HCT116 (cell line): ENCODE measurements at regions not wholly inside any gene's neighbourhood (a gene's known extent, or its start where the extent isn't known, plus 50 kb on each side); places are given as distances from the start of the nearest gene placed in this dataset.

Experiments
- ATAC-seq: fragments of 200-7000 bp; cut with Tn5 transposase; 2 replicates; pipeline ENCODE4 v1.9.1; 2020; ENCODE audit warnings: mild to moderate bottlenecking, moderate library complexity
- BruUV-seq: library from RNA; stranded (reverse); fragments of 400-500 nt; replicated peaks from 2 replicates; lab custom pipeline; 2021; lab: Mats Ljungman, UMichigan
- CTCF ChIA-PET: fragments of 300-600 bp; sonication (Branson Sonifier 250); formaldehyde crosslinking; loops from one replicate; lab custom pipeline; 2021; ENCODE audit warnings: antibody characterized with exemption; lab: Charles Lee
- POLR2A ChIA-PET: fragments of 300-600, 350-600 bp; sonication (Branson Sonifier 250); formaldehyde crosslinking; loops from one replicate; lab custom pipeline; 2021; ENCODE audit warnings: antibody characterized with exemption; lab: Charles Lee
- RAD21 ChIA-PET, 2 experiments: fragments of 300-600 bp; sonication (Branson Sonifier 250); formaldehyde crosslinking; loops; one replicate each; lab custom pipeline; 2023; ENCODE audit warnings: low total read pairs in 2 of 2; ENCODE audit not compliant: uncharacterized antibody in 2 of 2, unreplicated experiment in 2 of 2, low non-redundant PET in 1 of 2; lab: Charles Lee
- DNase-seq: peaks from one replicate; pipeline ENCODE4 v3.0.0-alpha.2; 2010; ENCODE audit warnings: low read depth, low spot score
- H2AFZ ChIP-seq: fragments of 200-600 bp; shearing (Covaris generic), sonication (generic); 2 replicates; pipeline ENCODE4 v1.6.1; 2017; ENCODE audit warnings: low read depth, mixed run types, mixed read lengths, antibody characterized with exemption, low read length; ENCODE audit not compliant: poor library complexity, severe bottlenecking
- H3K27ac ChIP-seq: 2 replicates; pipeline ENCODE4 v1.5.1; 2012; ENCODE audit warnings: low read depth, low read length
- H3K27me3 ChIP-seq: fragments of 200-600 bp; sonication (generic); 2 replicates; pipeline ENCODE4 v1.6.1; 2016; ENCODE audit warnings: mixed run types, low read length, mixed read lengths; ENCODE audit not compliant: insufficient read depth
- H3K36me3 ChIP-seq, 2 experiments: fragments of 200-500 bp in 1 of 2; fragments of 200-600 bp in 1 of 2; sonication (Bioruptor generic) in 1 of 2; sonication (generic) in 1 of 2; 2 replicates each; pipeline versions ENCODE4 v1.5.1 to v1.6.1; 2014 to 2016; ENCODE audit warnings: low read length in 2 of 2, inconsistent platforms in 1 of 2, mixed read lengths in 1 of 2, mixed run types in 1 of 2; ENCODE audit not compliant: insufficient read depth in 2 of 2, control insufficient read depth in 1 of 2
- H3K4me1 ChIP-seq, 2 experiments: fragments of 200-600 bp in 1 of 2; sonication (generic) in 1 of 2; 2 replicates each; pipeline versions ENCODE4 v1.5.1 to v1.6.1; 2012 to 2017; ENCODE audit warnings: low read length in 2 of 2, inconsistent platforms in 1 of 2, mild to moderate bottlenecking in 1 of 2, mixed read lengths in 1 of 2, mixed run types in 1 of 2, moderate library complexity in 1 of 2; ENCODE audit not compliant: insufficient read depth in 2 of 2, control insufficient read depth in 1 of 2
- H3K4me2 ChIP-seq: fragments of 200-600 bp; sonication (generic); 2 replicates; pipeline ENCODE4 v1.6.1; 2017; ENCODE audit warnings: mixed run types, low read length, mixed read lengths
- H3K4me3 ChIP-seq, 2 experiments: fragments of 200-600 bp in 1 of 2; sonication (generic) in 1 of 2; replicated peaks in 1 of 2; 2 replicates each; pipeline ENCODE4 v1.5.1; 2011 to 2016; ENCODE audit warnings: low read length in 2 of 2, control low read depth in 1 of 2, low read depth in 1 of 2, mild to moderate bottlenecking in 1 of 2, mixed read lengths in 1 of 2, mixed run types in 1 of 2
- H3K79me2 ChIP-seq: fragments of 200-600 bp; sonication (generic); 2 replicates; pipeline ENCODE4 v1.6.1; 2017; ENCODE audit warnings: mild to moderate bottlenecking, mixed run types, low read length, moderate library complexity, mixed read lengths; ENCODE audit not compliant: insufficient read depth
- H3K9ac ChIP-seq: fragments of 200-600 bp; sonication (generic); 2 replicates; pipeline ENCODE4 v1.6.1; 2016; ENCODE audit warnings: low read length, mixed read lengths
- H3K9me2 ChIP-seq: fragments of 200-600 bp; sonication (generic), shearing (Covaris generic); 2 replicates; pipeline ENCODE4 v1.6.1; 2017; ENCODE audit warnings: mixed run types, mild to moderate bottlenecking, moderate library complexity; ENCODE audit not compliant: insufficient read depth
- H3K9me3 ChIP-seq, 2 experiments: fragments of 200-500 bp in 1 of 2; fragments of 200-600 bp in 1 of 2; sonication (Bioruptor generic) in 1 of 2; sonication (generic) in 1 of 2; 2 replicates each; pipeline ENCODE4 v1.6.1; 2014 to 2017; ENCODE audit warnings: low read length in 2 of 2, mixed read lengths in 2 of 2, inconsistent platforms in 1 of 2, low read depth in 1 of 2, mild to moderate bottlenecking in 1 of 2, mixed run types in 1 of 2, moderate library complexity in 1 of 2; ENCODE audit not compliant: control insufficient read depth in 1 of 2, insufficient read depth in 1 of 2
- H4K20me1 ChIP-seq: fragments of 200-600 bp; sonication (generic), shearing (Covaris generic); 2 replicates; pipeline ENCODE4 v1.6.1; 2017; ENCODE audit warnings: mixed run types, mild to moderate bottlenecking, moderate library complexity; ENCODE audit not compliant: insufficient read depth
- CBX3 ChIP-seq: IDR thresholded peaks from 2 replicates; pipeline ENCODE4 v1.6.1; 2012; ENCODE audit warnings: low read depth
- CEBPB ChIP-seq: IDR thresholded peaks from 2 replicates; pipeline ENCODE4 v1.6.1; 2012; ENCODE audit warnings: low read depth
- EGR1 ChIP-seq: IDR thresholded peaks from 2 replicates; pipeline ENCODE4 v1.6.1; 2012; ENCODE audit warnings: low read depth
- ELF1 ChIP-seq: IDR thresholded peaks from 2 replicates; pipeline ENCODE4 v1.6.1; 2012; ENCODE audit warnings: low read depth, borderline replicate concordance
- EZH2 ChIP-seq: fragments of 200-600 bp; sonication (generic); IDR thresholded peaks from 2 replicates; pipeline ENCODE4 v1.6.1; 2017; ENCODE audit warnings: antibody characterized with exemption, mixed run types
- EZH2phosphoT487 ChIP-seq: fragments of 200-600 bp; IDR thresholded peaks from 2 replicates; pipeline ENCODE4 v1.6.1; 2018; ENCODE audit warnings: antibody characterized with exemption, borderline replicate concordance
- FOSL1 ChIP-seq: IDR thresholded peaks from 2 replicates; pipeline ENCODE4 v1.6.1; 2012; ENCODE audit warnings: low read depth
- JUND ChIP-seq: IDR thresholded peaks from 2 replicates; pipeline ENCODE4 v1.6.1; 2012
- SIN3A ChIP-seq: IDR thresholded peaks from 2 replicates; pipeline ENCODE4 v1.6.1; 2012; ENCODE audit warnings: low read depth
- YY1 ChIP-seq: IDR thresholded peaks from 2 replicates; pipeline ENCODE4 v1.6.1; 2011; ENCODE audit warnings: low read length, low read depth, moderate library complexity, mild to moderate bottlenecking; ENCODE audit not compliant: insufficient replicate concordance; ENCODE audit errors: extremely low read depth
- ZNF274 ChIP-seq: fragments of 200-500 bp; sonication (Bioruptor generic); IDR thresholded peaks from 2 replicates; pipeline ENCODE4 v1.6.1; 2014; ENCODE audit warnings: mild to moderate bottlenecking, low read depth, low read length, inconsistent platforms
- intact Hi-C: fragments of 100-400 bp; cut with micrococcal nuclease; formaldehyde crosslinking; loops from 2 replicates; pipeline ENCODE4 v1.10.0; 2022
- TF ChIP-seq, protein P1 (sequence below): IDR thresholded peaks from 2 replicates; pipeline ENCODE4 v1.6.1; 2012
- TF ChIP-seq, protein P2 (sequence below): IDR thresholded peaks from 2 replicates; pipeline ENCODE4 v1.6.1; 2012; ENCODE audit warnings: low read depth
- TF ChIP-seq, protein P3 (sequence below): IDR thresholded peaks from 2 replicates; pipeline ENCODE4 v1.6.1; 2012

GRCh38 chr7:52928591-52928990 is 106.8 kb upstream of the POM121L12 start:
- Histone ChIP-seq H4K20me1 (no peaks in the 10 kb centered on the region), H3K9me3 (peaks cover 0 to 20% of the 10 kb centered on the region in 2 experiments; a peak in 2 of 4 replicates), H3K4me1 (no peaks in the 10 kb centered on the region), H3K36me3 (no peaks in the 10 kb centered on the region), H2AFZ (no peak overlapping the region), H3K9ac (no peak overlapping the region), H3K79me2 (no peaks in the 10 kb centered on the region), H3K27me3 (no peaks in the 10 kb centered on the region), H3K9me2 (no peaks in the 10 kb centered on the region), H3K4me3 (no peak overlapping the region), H3K4me2 (no peak overlapping the region), H3K27ac (no peak overlapping the region)
- no peak for TF ChIP-seq EZH2phosphoT487
- TF ChIP-seq JUND, result no peak
- TF ChIP-seq SIN3A, result no peak
- TF ChIP-seq, protein P1, sequence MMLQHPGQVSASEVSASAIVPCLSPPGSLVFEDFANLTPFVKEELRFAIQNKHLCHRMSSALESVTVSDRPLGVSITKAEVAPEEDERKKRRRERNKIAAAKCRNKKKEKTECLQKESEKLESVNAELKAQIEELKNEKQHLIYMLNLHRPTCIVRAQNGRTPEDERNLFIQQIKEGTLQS, result no peak
- ChIA-PET CTCF (no interaction called here), POLR2A (no interaction called here), RAD21 (no interaction called here)
- DNase-seq (no peak), ATAC-seq (no peak)
- intact Hi-C loops, result no loop called here
- BruUV-seq, result no TSS peak

DNA sequence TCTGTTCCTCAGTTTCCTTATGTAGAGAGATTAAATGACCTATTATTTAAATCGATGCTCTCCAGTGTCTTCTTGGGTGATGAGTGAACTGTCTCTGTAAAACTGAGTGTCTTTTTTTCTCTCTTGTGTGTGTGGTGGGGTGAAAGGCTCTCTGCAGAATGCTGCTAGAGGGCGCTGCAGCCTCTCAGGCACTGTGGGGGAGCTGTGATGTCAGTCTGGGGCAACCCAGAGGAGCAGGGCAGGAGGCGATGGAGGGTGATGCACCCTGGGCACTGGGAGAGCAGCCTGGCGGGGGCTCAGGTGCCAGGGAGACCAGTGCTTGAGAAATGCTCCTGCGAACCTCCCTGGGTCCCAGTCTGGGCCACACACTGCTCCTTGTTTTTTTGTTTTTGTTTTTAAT is 110.1 kb upstream of the POM121L12 start:
- BruUV-seq, result no TSS peak
- Histone ChIP-seq H3K4me1 (no peaks in the 10 kb centered on the region), H2AFZ (no peak overlapping the region), H3K4me2 (no peak overlapping the region), H3K9ac (no peak overlapping the region), H3K36me3 (no peaks in the 10 kb centered on the region), H4K20me1 (no peaks in the 10 kb centered on the region), H3K9me3 (peaks cover 0 to 19% of the 10 kb centered on the region in 2 experiments; a peak in 2 of 4 replicates), H3K79me2 (no peaks in the 10 kb centered on the region), H3K27ac (no peak overlapping the region), H3K4me3 (no peak overlapping the region), H3K27me3 (no peaks in the 10 kb centered on the region), H3K9me2 (no peaks in the 10 kb centered on the region)
- CTCF ChIA-PET, result no interaction called here
- RAD21 ChIA-PET, result no interaction called here
- intact Hi-C loops, result no loop called here
- DNase-seq (no peak), ATAC-seq (no peak)
- POLR2A ChIA-PET, result no interaction called here
- TF ChIP-seq CEBPB, result no peak
- no peak for TF ChIP-seq CBX3
- TF ChIP-seq EGR1, result no peak
- no peak for TF ChIP-seq YY1
- TF ChIP-seq, protein P2, sequence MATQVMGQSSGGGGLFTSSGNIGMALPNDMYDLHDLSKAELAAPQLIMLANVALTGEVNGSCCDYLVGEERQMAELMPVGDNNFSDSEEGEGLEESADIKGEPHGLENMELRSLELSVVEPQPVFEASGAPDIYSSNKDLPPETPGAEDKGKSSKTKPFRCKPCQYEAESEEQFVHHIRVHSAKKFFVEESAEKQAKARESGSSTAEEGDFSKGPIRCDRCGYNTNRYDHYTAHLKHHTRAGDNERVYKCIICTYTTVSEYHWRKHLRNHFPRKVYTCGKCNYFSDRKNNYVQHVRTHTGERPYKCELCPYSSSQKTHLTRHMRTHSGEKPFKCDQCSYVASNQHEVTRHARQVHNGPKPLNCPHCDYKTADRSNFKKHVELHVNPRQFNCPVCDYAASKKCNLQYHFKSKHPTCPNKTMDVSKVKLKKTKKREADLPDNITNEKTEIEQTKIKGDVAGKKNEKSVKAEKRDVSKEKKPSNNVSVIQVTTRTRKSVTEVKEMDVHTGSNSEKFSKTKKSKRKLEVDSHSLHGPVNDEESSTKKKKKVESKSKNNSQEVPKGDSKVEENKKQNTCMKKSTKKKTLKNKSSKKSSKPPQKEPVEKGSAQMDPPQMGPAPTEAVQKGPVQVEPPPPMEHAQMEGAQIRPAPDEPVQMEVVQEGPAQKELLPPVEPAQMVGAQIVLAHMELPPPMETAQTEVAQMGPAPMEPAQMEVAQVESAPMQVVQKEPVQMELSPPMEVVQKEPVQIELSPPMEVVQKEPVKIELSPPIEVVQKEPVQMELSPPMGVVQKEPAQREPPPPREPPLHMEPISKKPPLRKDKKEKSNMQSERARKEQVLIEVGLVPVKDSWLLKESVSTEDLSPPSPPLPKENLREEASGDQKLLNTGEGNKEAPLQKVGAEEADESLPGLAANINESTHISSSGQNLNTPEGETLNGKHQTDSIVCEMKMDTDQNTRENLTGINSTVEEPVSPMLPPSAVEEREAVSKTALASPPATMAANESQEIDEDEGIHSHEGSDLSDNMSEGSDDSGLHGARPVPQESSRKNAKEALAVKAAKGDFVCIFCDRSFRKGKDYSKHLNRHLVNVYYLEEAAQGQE, result no peak
- no peak for TF ChIP-seq ELF1
- no peak for TF ChIP-seq FOSL1
- no peak for TF ChIP-seq JUND
- TF ChIP-seq EZH2, result no peak
- no peak for TF ChIP-seq ZNF274
- TF ChIP-seq, protein P3, sequence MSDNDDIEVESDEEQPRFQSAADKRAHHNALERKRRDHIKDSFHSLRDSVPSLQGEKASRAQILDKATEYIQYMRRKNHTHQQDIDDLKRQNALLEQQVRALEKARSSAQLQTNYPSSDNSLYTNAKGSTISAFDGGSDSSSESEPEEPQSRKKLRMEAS, result no peak
